Amniotic epithelial cell (primary cell): ENCODE measurements at regions not wholly inside any gene's neighbourhood (a gene's known extent, or its start where the extent isn't known, plus 50 kb on each side); places are given as distances from the start of the nearest gene placed in this dataset.
A peak's percentile ranks its signal among the peaks of the same experiment; 100 is the strongest.

Experiments used
- DNase-seq: peaks from one replicate; pipeline ENCODE4 v3.0.0-alpha.2; 2010; ENCODE audit warnings: low read depth

- peak; percentile 52 for DNase-seq
Observed at GRCh38 chr4:110778521-110778920, 155.6 kb upstream of the PITX2 start.

GRCh38 chr4:110780538-110780937, 157.7 kb upstream of the PITX2 start:
- no peak for DNase-seq

GRCh38 chr4:110781944-110782343, 159.1 kb upstream of the PITX2 start:
- no peak for DNase-seq

GRCh38 chr4:110787109-110787508, 164.2 kb upstream of the PITX2 start:
- peak; percentile 60 for DNase-seq

- DNase-seq, result no peak
Observed at GRCh38 chr4:110787707-110788106, 164.8 kb upstream of the PITX2 start.

GRCh38 chr4:110788302-110788701, 165.4 kb upstream of the PITX2 start:
- no peak for DNase-seq

- no peak for DNase-seq
Observed at GRCh38 chr4:110792036-110792435, 169.2 kb upstream of the PITX2 start.

- peak; percentile 95 for DNase-seq
Observed at GRCh38 chr4:110793381-110793801, 170.5 kb upstream of the PITX2 start.

GRCh38 chr4:110793890-110794554, 171.1 kb upstream of the PITX2 start:
- peak; percentile 64 for DNase-seq

- DNase-seq, result no peak
Observed at GRCh38 chr4:110795971-110796370, 173.1 kb upstream of the PITX2 start.

GRCh38 chr4:110797486-110797885, 174.6 kb upstream of the PITX2 start:
- no peak for DNase-seq

- no peak for DNase-seq
Observed at GRCh38 chr4:110798687-110799086, 175.8 kb upstream of the PITX2 start.

GRCh38 chr4:110799211-110799610, 176.3 kb upstream of the PITX2 start:
- peak; percentile 32 for DNase-seq

- no peak for DNase-seq
Observed at GRCh38 chr4:110801591-110801990, 178.7 kb upstream of the PITX2 start.

GRCh38 chr4:110808351-110808878, 185.5 kb upstream of the PITX2 start:
- peak; percentile 75 for DNase-seq

- no peak for DNase-seq
Observed at GRCh38 chr4:110815950-110816349, 193.1 kb upstream of the PITX2 start.

- no peak for DNase-seq
Observed at GRCh38 chr4:110816367-110816766, 193.5 kb upstream of the PITX2 start.

- no peak for DNase-seq
Observed at GRCh38 chr4:110821186-110821585, 198.3 kb upstream of the PITX2 start.

- peak; percentile 17 for DNase-seq
Observed at GRCh38 chr4:110823251-110823650, 200.4 kb upstream of the PITX2 start.

- DNase-seq, result no peak
Observed at GRCh38 chr4:110824344-110824743, 201.5 kb upstream of the PITX2 start.

GRCh38 chr4:110826656-110827055, 203.8 kb upstream of the PITX2 start:
- no peak for DNase-seq

GRCh38 chr4:110830461-110830860, 207.6 kb upstream of the PITX2 start:
- no peak for DNase-seq

GRCh38 chr4:110837896-110838450, 215.1 kb upstream of the PITX2 start:
- no peak for DNase-seq

- DNase-seq, result peak; percentile 87
Observed at GRCh38 chr4:110840221-110840654, 217.4 kb upstream of the PITX2 start.
